HG03097 (cell line): ENCODE measurements at regions not wholly inside any gene's neighbourhood (a gene's known extent, or its start where the extent isn't known, plus 50 kb on each side); places are given as distances from the start of the nearest gene placed in this dataset.
A peak's percentile ranks its signal among the peaks of the same experiment; 100 is the strongest.

Experiments
- ATAC-seq: cut with Tn5 transposase; IDR thresholded peaks from one replicate; pipeline ENCODE4 v1.9.1; 2021; ENCODE audit not compliant: unreplicated experiment, low FRiP score

GRCh38 chr3:46114323-46114988 lies 87.2 kb upstream of the XCR1 start:
- no peak for ATAC-seq

GRCh38 chr3:46113608-46114007 lies 86.3 kb upstream of the XCR1 start:
- ATAC-seq = no peak

GRCh38 chr3:46112984-46113383 lies 85.7 kb upstream of the XCR1 start:
- no peak for ATAC-seq

GRCh38 chr3:46112296-46112695 lies 85.0 kb upstream of the XCR1 start:
- no peak for ATAC-seq

GRCh38 chr3:46110701-46111493 lies 83.6 kb upstream of the XCR1 start:
- peak; percentile 76 for ATAC-seq

GRCh38 chr3:46107682-46108081 lies 80.4 kb upstream of the XCR1 start:
- no peak for ATAC-seq

GRCh38 chr3:46105306-46105919 lies 78.1 kb upstream of the XCR1 start:
- no peak for ATAC-seq

GRCh38 chr3:46104706-46105105 lies 77.4 kb upstream of the XCR1 start:
- ATAC-seq = no peak

- ATAC-seq = no peak
Measured at GRCh38 chr3:46102780-46103130, 75.5 kb upstream of the XCR1 start.

GRCh38 chr3:46102059-46102779 lies 74.9 kb upstream of the XCR1 start:
- ATAC-seq = no peak

- ATAC-seq = no peak
Measured at GRCh38 chr3:46100812-46101211, 73.5 kb upstream of the XCR1 start.

GRCh38 chr3:46098319-46098761 lies 71.1 kb upstream of the XCR1 start:
- peak; percentile 44 for ATAC-seq

GRCh38 chr3:46097691-46098241 lies 70.5 kb upstream of the XCR1 start:
- ATAC-seq = no peak

- ATAC-seq = no peak
Measured at GRCh38 chr3:46096781-46097180, 69.5 kb upstream of the XCR1 start.

GRCh38 chr3:46096336-46096735 lies 69.1 kb upstream of the XCR1 start:
- ATAC-seq = no peak

GRCh38 chr3:46095307-46095706 lies 68.0 kb upstream of the XCR1 start:
- peak; percentile 43 for ATAC-seq

- no peak for ATAC-seq
Measured at GRCh38 chr3:46094506-46094905, 67.2 kb upstream of the XCR1 start.

GRCh38 chr3:46093966-46094365 lies 66.7 kb upstream of the XCR1 start:
- ATAC-seq = no peak

GRCh38 chr3:46093327-46093942 lies 66.2 kb upstream of the XCR1 start:
- no peak for ATAC-seq

- ATAC-seq = no peak
Measured at GRCh38 chr3:46092702-46093080, 65.4 kb upstream of the XCR1 start.
